ENCODE measurements at regions not wholly inside any gene's neighbourhood (a gene's known extent, or its start where the extent isn't known, plus 50 kb on each side); places are given as distances from the start of the nearest gene placed in this dataset.

DNA sequence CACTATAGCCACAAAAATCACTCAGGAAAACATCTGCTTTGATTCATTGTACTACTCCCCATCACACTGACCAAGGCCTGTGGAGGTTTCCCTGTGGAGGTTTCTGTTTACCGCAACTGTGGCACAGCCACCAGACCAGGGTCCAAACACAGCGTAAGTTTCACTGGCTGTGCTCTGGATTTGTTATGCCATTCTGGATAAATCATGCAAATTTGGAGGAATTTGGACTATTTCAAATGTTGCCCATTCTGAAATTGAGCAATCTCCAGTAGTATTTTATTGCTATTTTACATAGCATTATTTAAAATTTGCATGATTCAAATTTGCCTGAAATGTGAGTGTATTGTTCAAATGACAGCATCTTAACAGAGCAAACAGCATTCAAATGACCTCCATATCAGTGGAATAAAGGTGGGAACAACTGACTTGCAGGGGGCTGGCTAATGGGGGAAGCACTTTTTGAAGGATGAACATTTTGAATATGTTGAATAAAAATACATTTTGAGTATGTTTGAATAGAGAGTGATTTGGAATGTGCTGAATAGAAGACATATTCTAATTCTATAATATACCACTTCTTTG is 66.1 kb upstream of the ACSL1 start:
- TF ChIP-seq, protein P1, sequence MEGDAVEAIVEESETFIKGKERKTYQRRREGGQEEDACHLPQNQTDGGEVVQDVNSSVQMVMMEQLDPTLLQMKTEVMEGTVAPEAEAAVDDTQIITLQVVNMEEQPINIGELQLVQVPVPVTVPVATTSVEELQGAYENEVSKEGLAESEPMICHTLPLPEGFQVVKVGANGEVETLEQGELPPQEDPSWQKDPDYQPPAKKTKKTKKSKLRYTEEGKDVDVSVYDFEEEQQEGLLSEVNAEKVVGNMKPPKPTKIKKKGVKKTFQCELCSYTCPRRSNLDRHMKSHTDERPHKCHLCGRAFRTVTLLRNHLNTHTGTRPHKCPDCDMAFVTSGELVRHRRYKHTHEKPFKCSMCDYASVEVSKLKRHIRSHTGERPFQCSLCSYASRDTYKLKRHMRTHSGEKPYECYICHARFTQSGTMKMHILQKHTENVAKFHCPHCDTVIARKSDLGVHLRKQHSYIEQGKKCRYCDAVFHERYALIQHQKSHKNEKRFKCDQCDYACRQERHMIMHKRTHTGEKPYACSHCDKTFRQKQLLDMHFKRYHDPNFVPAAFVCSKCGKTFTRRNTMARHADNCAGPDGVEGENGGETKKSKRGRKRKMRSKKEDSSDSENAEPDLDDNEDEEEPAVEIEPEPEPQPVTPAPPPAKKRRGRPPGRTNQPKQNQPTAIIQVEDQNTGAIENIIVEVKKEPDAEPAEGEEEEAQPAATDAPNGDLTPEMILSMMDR (IDR thresholded peaks at IDR 0.05): no peak
- TF ChIP-seq EP300 (IDR thresholded peaks at IDR 0.05) (no peak), POLR2A (IDR thresholded peaks at IDR 0.05) (no peak)

Data from ovary (tissue), 3 donors.